ENCODE measurements at regions not wholly inside any gene's neighbourhood (a gene's known extent, or its start where the extent isn't known, plus 50 kb on each side); places are given as distances from the start of the nearest gene placed in this dataset.
A peak's percentile ranks its signal among the peaks of the same experiment; 100 is the strongest.

- peak overlapping the region; percentile 7 to 33 for H3K4me3 Mint-ChIP-seq
- H3K9me3 Mint-ChIP-seq, result peaks cover 0 to 4% (median 0%) of the 10 kb centered on the region in 7 donors
- 9% methylated on average over 7 of the region's 7 CpGs for WGBS (ENCODE audit: insufficient coverage)
Observed at GRCh38 chr2:104620801-104621200, 233.1 kb upstream of the POU3F3 start.

GRCh38 chr2:104635608-104636007, 218.3 kb upstream of the POU3F3 start:
- Histone ChIP-seq H3K79me2 (ENCODE audit: insufficient read depth, low read length) (no peaks in the 10 kb centered on the region), H3K4me1 (ENCODE audit: control insufficient read depth in 1 of 2, insufficient read depth in 2 of 2, low read length in 2 of 2) (no peaks in the 10 kb centered on the region), H3K36me3 (replicated peaks in 1 of 2; ENCODE audit: control insufficient read depth in 1 of 2, insufficient read depth in 2 of 2, low read length in 2 of 2) (no peaks in the 10 kb centered on the region), H3K4me2 (replicated peaks; ENCODE audit: extremely low read depth, low read length, poor library complexity, severe bottlenecking) (no peak overlapping the region), H3K27me3 (ENCODE audit: control insufficient read depth in 2 of 2, insufficient read depth in 2 of 2, low read length in 2 of 2) (no peaks in the 10 kb centered on the region), H3K4me3 (replicated peaks in 1 of 3; ENCODE audit: low read depth in 2 of 3, low read length in 3 of 3) (no peak overlapping the region), H4K20me1 (ENCODE audit: insufficient read depth, low read length) (no peaks in the 10 kb centered on the region), H3K9me3 (replicated peaks in 1 of 2; ENCODE audit: control insufficient read depth in 1 of 2, insufficient read depth in 1 of 2, low read length in 2 of 2) (no peaks in the 10 kb centered on the region), H3K9ac (ENCODE audit: insufficient read depth, low read length, poor library complexity, severe bottlenecking) (no peak overlapping the region), H3K27ac (ENCODE audit: low read depth in 1 of 2, low read length in 2 of 2) (no peak overlapping the region), H2AFZ (ENCODE audit: insufficient read depth, low read depth, low read length, poor library complexity, severe bottlenecking) (no peak overlapping the region)
- Mint-ChIP-seq H3K9me3 (peaks cover 0 to 2% (median 0%) of the 10 kb centered on the region in 7 donors), H3K27ac (no peak overlapping the region), H3K4me1 (no peaks in the 10 kb centered on the region), H3K4me3 (no peak overlapping the region), H3K36me3 (no peaks in the 10 kb centered on the region), H3K27me3 (ENCODE audit: low read depth in 3 of 3) (no peaks in the 10 kb centered on the region)
- 100% methylated on average over 3 of the region's 5 CpGs for WGBS (ENCODE audit: insufficient coverage)
- intact Hi-C loops (cut with micrococcal nuclease), result no loop called here
- no peak for TF ChIP-seq CTCF (IDR thresholded peaks at IDR 0.05)
- no peak for DNase-seq

More at GRCh38 chr2:104620801-104621200, 233.1 kb upstream of the POU3F3 start:
- no peak for TF ChIP-seq CTCF (IDR thresholded peaks at IDR 0.05)
- Histone ChIP-seq H2AFZ (ENCODE audit: insufficient read depth, low read depth, low read length, poor library complexity, severe bottlenecking) (no peak overlapping the region), H3K36me3 (replicated peaks in 1 of 2; ENCODE audit: control insufficient read depth in 1 of 2, insufficient read depth in 2 of 2, low read length in 2 of 2) (no peaks in the 10 kb centered on the region), H3K4me3 (replicated peaks in 1 of 3; ENCODE audit: low read depth in 2 of 3, low read length in 3 of 3) (no peak overlapping the region), H3K4me1 (ENCODE audit: control insufficient read depth in 1 of 2, insufficient read depth in 2 of 2, low read length in 2 of 2) (peaks cover 0 to 11% of the 10 kb centered on the region in 2 donors), H4K20me1 (ENCODE audit: insufficient read depth, low read length) (no peaks in the 10 kb centered on the region), H3K79me2 (ENCODE audit: insufficient read depth, low read length) (no peaks in the 10 kb centered on the region), H3K27me3 (ENCODE audit: control insufficient read depth in 2 of 2, insufficient read depth in 2 of 2, low read length in 2 of 2) (no peaks in the 10 kb centered on the region), H3K9ac (ENCODE audit: insufficient read depth, low read length, poor library complexity, severe bottlenecking) (no peak overlapping the region), H3K27ac (ENCODE audit: low read depth in 1 of 2, low read length in 2 of 2) (no peak overlapping the region), H3K9me3 (replicated peaks in 1 of 2; ENCODE audit: control insufficient read depth in 1 of 2, insufficient read depth in 1 of 2, low read length in 2 of 2) (no peaks in the 10 kb centered on the region), H3K4me2 (replicated peaks; ENCODE audit: extremely low read depth, low read length, poor library complexity, severe bottlenecking) (peak overlapping the region; percentile 8)
- Mint-ChIP-seq H3K27ac (peak overlapping the region in 3 of 7 donors; percentile 5 to 79 (median 16)), H3K27me3 (ENCODE audit: low read depth in 3 of 3) (peaks cover 0 to 10% (median 4%) of the 10 kb centered on the region in 3 donors), H3K36me3 (no peaks in the 10 kb centered on the region), H3K4me1 (peaks cover 12% of the 10 kb centered on the region)
- peak; percentile 23 to 68 (median 33) for DNase-seq
- intact Hi-C loops (cut with micrococcal nuclease), result no loop called here
